Neural cell (in vitro differentiated cells): ENCODE measurements at regions not wholly inside any gene's neighbourhood (a gene's known extent, or its start where the extent isn't known, plus 50 kb on each side); places are given as distances from the start of the nearest gene placed in this dataset.

Source experiments
- CTCF ChIP-seq: fragments of 450-650 bp; IDR thresholded peaks from 2 replicates; pipeline ENCODE4 v1.5.1; 2014; ENCODE audit warnings: antibody characterized with exemption, mild to moderate bottlenecking, moderate library complexity; ENCODE audit not compliant: poor library complexity, severe bottlenecking
- EP300 ChIP-seq: fragments of 450-650 bp; conservative IDR thresholded peaks from 2 replicates; pipeline ENCODE4 v1.6.1; 2014; ENCODE audit warnings: antibody characterized with exemption, mild to moderate bottlenecking, moderate library complexity; ENCODE audit not compliant: poor library complexity, severe bottlenecking
- MXI1 ChIP-seq: fragments of 450-650 bp; conservative IDR thresholded peaks from 2 replicates; pipeline ENCODE4 v1.6.1; 2014; ENCODE audit warnings: antibody characterized with exemption, mild to moderate bottlenecking; ENCODE audit not compliant: poor library complexity, severe bottlenecking
- POLR2AphosphoS5 ChIP-seq: IDR thresholded peaks from 2 replicates; pipeline ENCODE4 v1.6.1; 2012
- RAD21 ChIP-seq: fragments of 450-650 bp; conservative IDR thresholded peaks from 2 replicates; pipeline ENCODE4 v1.6.1; 2014; ENCODE audit warnings: antibody characterized with exemption, mild to moderate bottlenecking, moderate library complexity
- REST ChIP-seq: IDR thresholded peaks from 2 replicates; pipeline ENCODE4 v1.6.1; 2012; ENCODE audit warnings: borderline replicate concordance

GRCh38 chr18:40925071-40925541, 1029.9 kb upstream of the PIK3C3 start:
- TF ChIP-seq CTCF (no peak), POLR2AphosphoS5 (no peak), RAD21 (no peak), MXI1 (no peak), REST (no peak), EP300 (no peak)
